GM21786 (cell line): ENCODE measurements at regions not wholly inside any gene's neighbourhood (a gene's known extent, or its start where the extent isn't known, plus 50 kb on each side); places are given as distances from the start of the nearest gene placed in this dataset.

Source experiments
- ATAC-seq: cut with Tn5 transposase; IDR thresholded peaks from one replicate; pipeline ENCODE4 v1.9.1; 2021; ENCODE audit not compliant: unreplicated experiment

DNA sequence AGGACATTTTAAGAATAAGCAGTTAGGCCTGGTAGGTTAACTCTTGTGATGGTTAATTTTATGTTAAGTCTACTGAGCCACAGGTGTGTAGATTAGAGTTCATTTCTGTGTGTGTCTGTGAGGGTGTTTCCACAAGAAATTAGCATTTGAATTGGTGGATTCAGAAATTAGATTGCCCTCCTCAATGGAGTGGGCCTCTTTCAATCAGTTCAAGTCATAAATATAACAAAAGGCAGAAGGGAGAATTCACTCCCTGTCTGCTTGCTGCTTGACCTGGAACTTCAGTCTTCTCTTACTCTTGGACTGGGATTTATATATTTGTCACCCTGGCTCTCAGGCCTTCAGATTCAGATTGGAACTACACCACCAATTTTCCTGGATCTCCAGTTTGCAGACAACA, 55.3 kb upstream of the POM121L12 start:
- no peak for ATAC-seq

DNA sequence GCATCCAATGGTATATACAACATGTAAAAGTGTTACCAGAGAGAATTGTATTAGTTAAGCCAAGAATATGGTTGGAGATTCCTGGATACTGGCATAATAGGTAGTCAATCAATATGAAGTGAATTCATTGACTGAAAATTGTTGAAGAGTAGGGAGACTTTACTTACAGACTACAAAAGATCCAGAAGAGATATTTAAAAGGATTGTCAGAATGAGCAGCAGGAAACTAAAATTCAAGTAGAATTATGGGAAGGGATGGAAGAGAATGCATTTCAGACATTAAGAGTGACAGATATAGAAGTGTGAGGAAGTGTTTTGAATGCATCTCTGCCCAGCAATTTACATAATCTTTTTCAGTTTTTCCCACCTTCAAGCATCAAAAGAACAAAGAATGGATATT, 62.3 kb upstream of the POM121L12 start:
- no peak for ATAC-seq

- ATAC-seq = no peak
Measured at GRCh38 chr7:52962402-52963076, 72.9 kb upstream of the POM121L12 start.

- no peak for ATAC-seq
Measured at GRCh38 chr7:52961084-52961483, 74.3 kb upstream of the POM121L12 start.

DNA sequence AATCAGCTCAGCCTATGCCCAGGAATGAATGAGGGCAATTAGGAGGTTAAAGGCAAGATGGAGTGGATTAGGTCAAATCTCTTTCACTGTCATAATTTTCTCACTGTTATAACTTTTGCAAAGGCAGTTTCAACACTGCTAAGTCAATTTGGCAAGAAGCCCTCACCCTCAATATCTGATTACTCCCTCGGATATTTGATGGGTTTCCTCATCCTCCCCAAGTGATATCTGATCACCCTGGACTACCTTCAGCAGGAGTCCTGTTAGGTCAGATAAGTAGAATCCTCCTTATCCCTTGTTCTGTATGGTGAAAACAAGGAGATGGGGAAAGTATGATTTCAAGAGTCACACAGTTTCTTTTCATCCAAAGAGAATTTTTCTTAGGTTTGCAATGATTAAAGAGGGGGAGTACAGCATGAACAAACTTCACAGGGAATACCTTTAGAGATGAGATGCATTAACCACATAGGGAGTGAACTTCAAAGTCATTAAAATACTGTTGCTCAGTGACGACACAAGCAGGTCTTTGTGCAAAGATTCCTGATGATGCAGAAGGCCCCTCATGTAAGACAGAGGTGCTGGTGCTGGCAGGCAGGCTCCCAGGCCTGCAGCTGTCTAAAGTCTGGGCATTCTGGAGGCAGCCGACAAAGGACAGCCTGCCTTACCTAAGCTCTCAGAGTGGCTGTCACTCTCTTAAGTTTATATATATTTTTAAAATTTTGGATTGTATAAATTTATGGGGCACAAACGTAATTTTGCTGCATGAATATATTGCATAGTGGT, 75.4 kb upstream of the POM121L12 start:
- ATAC-seq = no peak

DNA sequence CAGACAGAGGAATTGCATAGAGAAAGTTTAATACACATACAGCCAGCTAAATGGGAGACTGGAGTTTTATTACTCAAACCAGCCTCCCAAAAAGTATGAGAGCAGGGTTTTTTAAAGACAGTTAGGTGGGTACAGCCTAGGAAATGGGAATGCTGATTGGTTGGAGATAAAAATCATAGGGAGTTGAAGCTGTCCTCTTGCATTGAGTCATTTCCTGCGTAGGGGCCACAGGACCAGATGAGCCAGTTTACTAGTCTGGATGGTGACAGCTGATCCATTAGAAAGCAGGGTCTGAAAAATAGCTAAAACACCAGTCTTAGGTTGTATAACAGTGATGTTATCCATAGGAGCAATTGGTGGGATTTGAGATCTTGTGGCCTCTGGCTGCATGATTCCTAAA, 76.1 kb upstream of the POM121L12 start:
- no peak for ATAC-seq

DNA sequence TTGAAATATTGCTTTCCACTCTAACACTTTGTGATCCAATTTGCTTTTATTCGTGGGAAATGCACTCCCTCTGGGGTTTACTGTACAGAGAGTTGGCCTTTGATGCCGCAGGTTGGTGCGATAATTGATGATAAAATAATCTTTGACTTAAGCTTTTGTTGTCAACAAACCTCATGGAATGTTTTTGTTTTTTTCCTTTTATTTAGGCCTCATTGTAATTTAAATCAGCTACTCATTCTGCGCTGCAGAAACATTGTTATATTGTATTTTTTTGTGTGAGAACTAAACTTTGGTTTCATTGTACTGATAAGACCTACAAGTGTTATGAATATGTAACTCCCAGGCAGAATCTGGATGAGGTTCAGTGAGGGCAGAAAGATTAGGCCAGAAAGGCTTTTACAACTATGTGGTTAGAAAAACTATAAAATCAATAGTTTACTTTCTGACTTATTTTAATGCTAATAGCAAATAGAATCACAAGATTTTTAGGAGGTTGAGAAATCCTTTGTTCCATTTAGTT, 76.8 kb upstream of the POM121L12 start:
- no peak for ATAC-seq

DNA sequence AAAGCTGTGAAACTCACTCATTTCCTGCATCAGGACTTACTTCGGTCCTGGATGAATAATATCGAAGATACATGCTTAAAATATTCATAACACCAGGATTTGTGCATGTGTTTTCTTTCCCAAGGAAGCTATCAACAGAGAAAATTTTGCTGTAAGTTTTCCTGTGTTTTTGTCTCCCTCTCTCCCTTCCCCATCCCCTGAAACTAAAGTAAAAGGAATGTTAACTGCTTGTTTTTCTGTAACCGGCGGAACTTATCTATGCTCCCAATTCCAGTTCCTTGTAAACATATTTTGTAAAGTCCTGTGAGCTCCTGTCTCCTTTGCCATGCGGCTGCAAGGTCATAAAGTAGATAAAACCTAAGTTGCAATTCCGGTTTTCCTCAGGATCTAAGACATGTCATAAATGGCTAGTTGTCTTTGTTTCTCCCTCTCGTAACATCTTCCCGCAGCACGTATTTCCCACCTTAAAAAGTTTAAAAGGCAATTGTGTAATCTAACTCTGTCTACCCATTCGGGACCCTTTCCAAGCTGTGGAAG, 79.0 kb upstream of the POM121L12 start:
- ATAC-seq = no peak

- no peak for ATAC-seq
Measured at GRCh38 chr7:52955522-52955921, 79.9 kb upstream of the POM121L12 start.

DNA sequence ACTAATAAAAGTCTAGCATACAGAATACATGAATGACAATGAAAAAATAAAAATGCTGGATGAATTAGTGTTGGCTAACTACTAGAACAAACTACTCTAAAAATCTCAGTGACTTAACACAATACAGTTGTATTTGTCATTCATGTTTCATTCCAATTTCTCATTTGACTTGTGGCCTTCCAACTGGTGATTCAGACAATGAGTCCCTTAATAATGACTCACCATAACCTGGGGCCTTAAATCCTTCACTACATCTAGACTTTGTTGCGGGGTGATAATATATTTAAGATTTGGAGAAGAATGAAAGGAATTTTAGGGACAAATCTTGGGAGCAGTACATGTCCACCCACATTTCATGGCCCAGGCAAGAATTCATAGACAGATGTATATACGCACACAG, 90.5 kb upstream of the POM121L12 start:
- no peak for ATAC-seq

- no peak for ATAC-seq
Measured at GRCh38 chr7:52940481-52940880, 95.0 kb upstream of the POM121L12 start.

DNA sequence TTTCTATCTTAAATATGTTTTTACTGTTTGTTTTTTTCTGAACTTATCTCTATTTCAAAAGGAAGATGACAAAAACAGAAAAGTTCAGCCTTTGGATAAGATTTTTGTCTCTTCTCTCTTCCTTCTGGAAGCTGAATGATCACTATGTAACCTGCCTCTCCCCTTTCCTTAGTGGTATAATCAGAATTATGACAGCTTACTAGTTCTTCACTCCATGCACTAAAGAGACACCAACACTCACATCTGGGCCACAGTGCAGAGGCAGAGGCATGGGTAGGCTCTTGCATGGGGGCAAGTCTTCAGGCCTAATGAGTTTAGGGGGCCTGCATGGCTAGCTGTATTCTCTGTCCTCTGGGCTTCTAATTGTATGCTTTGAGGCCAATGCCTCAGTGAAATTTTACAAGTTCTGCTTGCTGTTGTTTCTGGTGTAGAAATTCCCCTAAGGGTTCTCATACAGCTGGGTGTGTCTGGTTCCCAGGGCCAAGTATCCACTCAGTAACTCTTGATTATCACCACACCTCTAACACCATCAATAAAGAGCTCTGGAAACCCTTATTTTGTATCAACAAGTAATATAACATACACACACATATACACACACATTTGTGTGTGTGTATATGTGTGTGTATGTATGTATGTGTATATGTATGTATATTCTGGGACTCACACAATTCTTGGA, 96.8 kb upstream of the POM121L12 start:
- ATAC-seq = no peak

DNA sequence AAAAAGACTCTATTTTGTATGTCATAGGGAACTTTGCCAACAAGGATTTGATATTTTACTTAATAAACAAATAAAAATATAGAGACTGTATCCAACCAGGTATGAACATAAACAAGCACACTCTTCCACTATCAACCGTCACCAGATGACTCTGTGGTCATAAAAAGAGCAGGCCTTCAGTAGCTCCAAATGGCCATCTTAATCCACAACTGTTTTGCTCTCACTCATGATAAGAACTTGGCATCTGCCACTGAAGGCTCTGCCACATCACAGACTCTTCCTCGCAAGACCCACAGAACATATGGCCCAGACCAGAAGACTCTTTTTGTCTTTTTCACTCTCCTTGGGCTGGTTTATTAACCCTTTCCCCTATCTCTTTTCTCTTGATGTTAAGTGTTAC, 98.7 kb upstream of the POM121L12 start:
- ATAC-seq = no peak

GRCh38 chr7:52928591-52928990, 106.8 kb upstream of the POM121L12 start:
- no peak for ATAC-seq

GRCh38 chr7:52925332-52925731, 110.1 kb upstream of the POM121L12 start:
- no peak for ATAC-seq

- ATAC-seq = no peak
Measured at GRCh38 chr7:52920977-52921376, 114.5 kb upstream of the POM121L12 start.

- ATAC-seq = no peak
Measured at GRCh38 chr7:52917982-52918578, 117.4 kb upstream of the POM121L12 start.

DNA sequence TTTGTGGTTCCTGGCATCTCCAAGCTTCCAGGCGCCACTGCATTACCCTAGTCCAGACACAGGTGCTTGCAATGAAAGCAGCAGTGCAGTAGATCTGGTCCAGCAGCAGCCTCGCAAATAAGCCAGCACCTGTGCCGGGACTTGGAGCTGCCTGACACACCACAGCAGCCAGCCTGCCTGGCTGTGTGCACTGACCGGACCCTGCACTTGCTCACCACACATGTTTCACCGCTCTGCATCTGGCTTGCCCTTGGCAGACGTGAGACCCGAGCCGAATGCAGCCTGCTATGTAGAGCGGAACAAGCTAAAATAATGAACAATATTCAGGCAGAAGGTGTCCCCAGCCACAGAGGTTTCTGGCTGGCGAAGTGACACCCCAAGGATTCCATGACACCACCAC, 123.6 kb upstream of the POM121L12 start:
- ATAC-seq = no peak

DNA sequence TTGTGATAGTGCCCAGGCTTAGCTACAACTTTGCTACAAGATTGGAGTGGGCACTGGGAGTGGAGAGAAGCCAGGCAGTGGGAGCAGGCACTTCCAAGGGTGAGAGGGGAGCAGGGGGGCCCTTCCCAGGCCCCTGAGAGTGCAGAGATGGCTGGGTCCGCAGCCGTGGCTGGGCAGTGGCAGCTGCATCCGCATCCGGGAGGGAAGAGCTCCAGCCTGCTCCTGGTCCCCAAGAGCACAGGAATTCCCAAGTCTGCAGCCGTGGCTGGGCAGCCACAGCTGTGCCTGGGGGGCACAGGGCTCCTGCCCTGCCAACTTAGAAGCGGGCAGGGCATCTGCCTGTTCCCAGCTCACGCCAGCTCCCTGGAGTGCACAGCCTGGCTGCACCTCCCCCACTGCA, 124.1 kb upstream of the POM121L12 start:
- no peak for ATAC-seq

DNA sequence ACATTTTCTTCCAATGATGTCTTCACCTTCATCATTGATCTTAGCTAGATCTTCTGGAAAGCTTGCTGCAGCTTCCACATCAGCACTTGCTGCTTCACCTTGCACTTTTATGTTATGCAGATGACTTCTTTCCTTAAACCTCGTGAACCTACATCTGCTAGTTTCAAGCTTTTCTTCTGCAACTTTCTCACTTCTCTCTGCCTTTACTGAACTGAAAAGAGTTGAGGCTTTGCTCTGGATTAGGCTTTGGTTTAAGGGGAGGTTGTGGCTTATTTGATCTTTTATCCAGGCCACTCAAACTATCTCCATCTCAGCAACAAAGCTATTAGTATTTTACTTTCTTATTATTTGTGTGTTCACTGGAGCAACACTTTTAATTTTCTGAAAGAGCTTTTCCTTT, 125.5 kb upstream of the POM121L12 start:
- no peak for ATAC-seq

DNA sequence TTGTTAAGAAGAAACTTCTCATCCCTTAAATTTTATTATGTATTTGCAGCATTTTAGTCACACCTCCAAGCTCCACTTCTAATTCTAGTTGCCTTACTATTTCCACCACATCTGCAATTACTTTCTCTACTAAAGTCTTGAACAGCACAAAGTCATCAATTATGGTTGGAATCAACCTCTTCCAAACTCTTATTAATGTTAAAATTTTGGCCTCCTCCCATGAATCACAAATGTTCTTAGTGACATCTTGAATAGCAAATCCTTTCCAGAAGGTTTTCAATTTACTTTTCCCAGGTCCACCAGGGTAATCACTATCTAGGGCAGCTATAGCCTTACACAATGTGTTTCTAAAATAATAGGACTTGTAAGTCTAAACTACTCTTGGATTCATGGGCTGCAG, 126.3 kb upstream of the POM121L12 start:
- ATAC-seq = no peak
